H1 (cell line): ENCODE measurements at regions not wholly inside any gene's neighbourhood (a gene's known extent, or its start where the extent isn't known, plus 50 kb on each side); places are given as distances from the start of the nearest gene placed in this dataset.

Experiments used
- CTCF ChIA-PET: fragments of 300-600 bp; sonication (Branson Sonifier 250); formaldehyde crosslinking; loops from one replicate; lab custom pipeline; 2021; ENCODE audit not compliant: partially characterized antibody; lab: Charles Lee
- POLR2A ChIA-PET: fragments of 300-600 bp; sonication (Branson Sonifier 250); formaldehyde crosslinking; loops from one replicate; lab custom pipeline; 2021; ENCODE audit warnings: inconsistent platforms; ENCODE audit not compliant: partially characterized antibody; lab: Charles Lee
- DNase-seq, 2 experiments: peaks; one replicate each; pipeline versions ENCODE4 v3.0.0 to v3.0.0-alpha.2; 2010 to 2022; ENCODE audit warnings: low spot score in 2 of 2, low read depth in 1 of 2, mixed read lengths in 1 of 2
- FAIRE-seq: peaks from 2 replicates; lab custom pipeline; 2011; peaks lifted over from hg19 to GRCh38; lab: Jason Lieb, UNC
- H2AFZ ChIP-seq: 2 replicates; pipeline ENCODE4 v1.8.1; 2012; ENCODE audit warnings: low read length, inconsistent platforms
- H2AK5ac ChIP-seq: 2 replicates; pipeline ENCODE4 v1.6.1; 2013; ENCODE audit warnings: low read depth, low read length
- H2BK120ac ChIP-seq: replicated peaks from 2 replicates; pipeline ENCODE3; 2013; ENCODE audit warnings: low read depth, low read length, inconsistent platforms
- H2BK12ac ChIP-seq: 2 replicates; pipeline ENCODE4 v1.6.1; 2013; ENCODE audit warnings: low read depth, low read length
- H2BK15ac ChIP-seq: 2 replicates; pipeline ENCODE4 v1.6.1; 2013; ENCODE audit warnings: low read length
- H2BK20ac ChIP-seq: 2 replicates; pipeline ENCODE4 v1.6.1; 2013; ENCODE audit warnings: low read length
- H2BK5ac ChIP-seq: 2 replicates; pipeline ENCODE4 v1.6.1; 2013; ENCODE audit warnings: low read depth, low read length
- H3K14ac ChIP-seq: 2 replicates; pipeline ENCODE4 v1.6.1; 2013; ENCODE audit warnings: inconsistent platforms; ENCODE audit not compliant: insufficient read length
- H3K18ac ChIP-seq: 2 replicates; pipeline ENCODE4 v1.6.1; 2013; ENCODE audit warnings: low read length; ENCODE audit errors: extremely low read depth
- H3K23ac ChIP-seq: 2 replicates; pipeline ENCODE4 v1.6.1; 2013; ENCODE audit warnings: inconsistent platforms; ENCODE audit not compliant: insufficient read length
- H3K23me2 ChIP-seq: 2 replicates; pipeline ENCODE4 v1.6.1; 2013; ENCODE audit warnings: low read depth, low read length
- H3K27ac ChIP-seq: 2 replicates; pipeline ENCODE4 v1.6.1; 2011; ENCODE audit warnings: low read depth, low read length, inconsistent platforms
- H3K27me3 ChIP-seq, 4 experiments: replicated peaks in 1 of 4; 1 replicate in 1 of 4; 2 replicates in 3 of 4; pipeline versions ENCODE4 v1.6.1 to v1.8.1; 2011 to 2013; ENCODE audit warnings: low read length in 3 of 4, mild to moderate bottlenecking in 3 of 4, inconsistent platforms in 2 of 4, mixed read lengths in 2 of 4, moderate library complexity in 1 of 4; ENCODE audit not compliant: control insufficient read depth in 3 of 4, insufficient read depth in 3 of 4; ENCODE audit errors: extremely low read depth in 1 of 4
- H3K36me3 ChIP-seq, 4 experiments: 2 replicates each; pipeline versions ENCODE4 v1.6.1 to v1.8.1; 2011 to 2013; ENCODE audit warnings: mild to moderate bottlenecking in 4 of 4, low read length in 3 of 4, moderate library complexity in 2 of 4, control low read depth in 1 of 4, inconsistent platforms in 1 of 4; ENCODE audit not compliant: insufficient read depth in 4 of 4, control insufficient read depth in 2 of 4
- H3K4ac ChIP-seq: replicated peaks from 2 replicates; pipeline ENCODE3; 2013; ENCODE audit warnings: low read length, low read depth, mixed read lengths, inconsistent platforms; ENCODE audit not compliant: insufficient read length
- H3K4me1 ChIP-seq, 4 experiments: replicated peaks in 1 of 4; 1 replicate in 1 of 4; 2 replicates in 3 of 4; pipeline versions ENCODE4 v1.6.1 to v1.8.1; 2011 to 2013; ENCODE audit warnings: low read length in 3 of 4, inconsistent platforms in 2 of 4, mixed read lengths in 1 of 4; ENCODE audit not compliant: insufficient read depth in 4 of 4, control insufficient read depth in 3 of 4
- H3K4me2 ChIP-seq, 2 experiments: 2 replicates each; pipeline versions ENCODE4 v1.6.1 to v1.8.1; 2011 to 2013; ENCODE audit warnings: low read depth in 2 of 2, low read length in 2 of 2, control low read depth in 1 of 2, inconsistent platforms in 1 of 2, mild to moderate bottlenecking in 1 of 2; ENCODE audit not compliant: insufficient read depth in 1 of 2
- H3K4me3 ChIP-seq, 4 experiments: fragments of 200-600, 300-600 bp in 1 of 4; sonication (generic), shearing (Covaris generic), sonication (Bioruptor Twin) in 1 of 4; 2 replicates each; pipeline versions ENCODE4 v1.5.1 to v1.8.1; 2011 to 2016; ENCODE audit warnings: low read length in 4 of 4, low read depth in 3 of 4, control low read depth in 2 of 4, inconsistent platforms in 2 of 4, mild to moderate bottlenecking in 2 of 4, mixed read lengths in 1 of 4, moderate library complexity in 1 of 4; ENCODE audit not compliant: insufficient read depth in 2 of 4; ENCODE audit errors: extremely low read depth in 1 of 4
- H3K56ac ChIP-seq: replicated peaks from 2 replicates; pipeline ENCODE3; 2013; ENCODE audit warnings: low read depth, mild to moderate bottlenecking, mixed read lengths, low read length, inconsistent platforms; ENCODE audit not compliant: insufficient read length
- H3K79me1 ChIP-seq: 2 replicates; pipeline ENCODE4 v1.6.1; 2013; ENCODE audit warnings: low read depth, low read length, control low read depth
- H3K79me2 ChIP-seq, 2 experiments: 2 replicates each; pipeline versions ENCODE4 v1.6.1 to v1.8.1; 2012 to 2013; ENCODE audit warnings: low read length in 2 of 2, mild to moderate bottlenecking in 2 of 2, inconsistent platforms in 1 of 2; ENCODE audit not compliant: insufficient read depth in 2 of 2, control insufficient read depth in 1 of 2
- H3K9ac ChIP-seq, 4 experiments: replicated peaks in 1 of 4; 1 replicate in 1 of 4; 2 replicates in 3 of 4; pipeline versions ENCODE4 v1.6.1 to v1.8.1; 2011 to 2013; ENCODE audit warnings: low read depth in 3 of 4, low read length in 3 of 4, control low read depth in 2 of 4, mild to moderate bottlenecking in 2 of 4, moderate library complexity in 2 of 4, inconsistent platforms in 1 of 4; ENCODE audit errors: extremely low read depth in 1 of 4
- H3K9me3 ChIP-seq, 2 experiments: 2 replicates each; pipeline versions ENCODE4 v1.6.1 to v1.8.1; 2012 to 2013; ENCODE audit warnings: mild to moderate bottlenecking in 2 of 2, moderate library complexity in 2 of 2, control low read depth in 1 of 2, inconsistent platforms in 1 of 2, low read depth in 1 of 2, low read length in 1 of 2, mixed read lengths in 1 of 2; ENCODE audit not compliant: insufficient read depth in 2 of 2
- H4K20me1 ChIP-seq, 2 experiments: replicated peaks in 1 of 2; 2 replicates each; pipeline versions ENCODE3 to v1.8.1; 2011 to 2013; ENCODE audit warnings: inconsistent platforms in 2 of 2, low read length in 2 of 2, mild to moderate bottlenecking in 1 of 2; ENCODE audit not compliant: insufficient read depth in 2 of 2, control insufficient read depth in 1 of 2
- H4K5ac ChIP-seq: 2 replicates; pipeline ENCODE4 v1.6.1; 2013; ENCODE audit warnings: low read length, low read depth, mixed read lengths, inconsistent platforms; ENCODE audit not compliant: insufficient read length
- H4K8ac ChIP-seq: 2 replicates; pipeline ENCODE4 v1.8.0; 2013; ENCODE audit warnings: mild to moderate bottlenecking, moderate library complexity, low read length, inconsistent platforms; ENCODE audit not compliant: insufficient read depth; ENCODE audit errors: extremely low read depth
- H4K91ac ChIP-seq: replicated peaks from 2 replicates; pipeline ENCODE3; 2013; ENCODE audit warnings: low read length, mixed read lengths, inconsistent platforms; ENCODE audit not compliant: insufficient read length
- ATF2 ChIP-seq: IDR thresholded peaks from 2 replicates; pipeline ENCODE4 v1.6.1; 2012; ENCODE audit warnings: low read length, inconsistent platforms
- SIX5 ChIP-seq: IDR thresholded peaks from 2 replicates; pipeline ENCODE4 v1.6.1; 2011; ENCODE audit warnings: mild to moderate bottlenecking, low read depth, low read length
- USF2 ChIP-seq: IDR thresholded peaks from 2 replicates; pipeline ENCODE4 v1.6.1; 2011; ENCODE audit warnings: low read length, improper control_type of control experiment
- WGBS, 2 experiments: shearing (Covaris generic) in 1 of 2; methylation state at CpG; one replicate each; pipeline versions ENCODE4 v1.1.6 to v1.1.7; 2013 to 2015; ENCODE audit warnings: low lambda C conversion rate in 2 of 2, mixed read lengths in 2 of 2, inconsistent platforms in 1 of 2, low coverage in 1 of 2, missing lambda C conversion rate in 1 of 2; ENCODE audit not compliant: insufficient replicate concordance in 2 of 2, insufficient coverage in 1 of 2, insufficient read length in 1 of 2; ENCODE audit errors: extremely low coverage in 1 of 2, missing lambda C conversion rate in 1 of 2; 5-methylcytosine and 5-hydroxymethylcytosine counted together

- POLR2A ChIA-PET: no interaction called here
- no peaks in the 10 kb centered on the region for H3K9me3 ChIP-seq
These were observed 484.7 kb downstream of the TFAP2B start for GRCh38 chr6:51303338-51303737.

More at GRCh38 chr6:51303338-51303737, 484.7 kb downstream of the TFAP2B start:
- Histone ChIP-seq H2BK20ac (no peak overlapping the region), H3K79me2 (no peaks in the 10 kb centered on the region), H3K36me3 (no peaks in the 10 kb centered on the region), H3K18ac (no peak overlapping the region), H3K27me3 (peaks cover 0 to 1% (median 0%) of the 10 kb centered on the region in 4 experiments; a peak in 1 of 7 replicates), H3K4me3 (no peak overlapping the region), H3K9ac (no peak overlapping the region), H2AFZ (no peak overlapping the region), H3K56ac (no peak overlapping the region), H3K14ac (no peak overlapping the region), H2AK5ac (no peak overlapping the region), H2BK120ac (no peak overlapping the region), H2BK12ac (no peak overlapping the region), H3K27ac (no peak overlapping the region), H3K79me1 (no peaks in the 10 kb centered on the region), H4K5ac (no peak overlapping the region), H2BK5ac (no peak overlapping the region), H3K4me1 (no peaks in the 10 kb centered on the region), H4K8ac (no peak overlapping the region), H3K4ac (no peak overlapping the region), H2BK15ac (no peak overlapping the region), H3K23ac (no peak overlapping the region), H3K23me2 (no peaks in the 10 kb centered on the region), H3K4me2 (no peak overlapping the region), H4K20me1 (no peaks in the 10 kb centered on the region), H4K91ac (no peak overlapping the region)
- CTCF ChIA-PET: no interaction called here
- FAIRE-seq (no peak), DNase-seq (no peak)
- no peak for TF ChIP-seq USF2
- no peak for TF ChIP-seq ATF2
- no peak for TF ChIP-seq SIX5
- WGBS, 2 experiments: 90% methylated on average over 2 of the region's 2 CpGs; no CpG with 5 or more reads in 1 of the 2 experiments
